Sigmoid colon (tissue), 4 donors: ENCODE measurements at regions not wholly inside any gene's neighbourhood (a gene's known extent, or its start where the extent isn't known, plus 50 kb on each side); places are given as distances from the start of the nearest gene placed in this dataset.

Experiments used
- EP300 ChIP-seq, 4 donors: sonication (generic); formaldehyde crosslinking; IDR thresholded peaks; one replicate each; pipeline ENCODE4 v1.6.1; 2017; ENCODE audit warnings: antibody characterized with exemption in 4 of 4
- POLR2A ChIP-seq, 2 donors: fragments of 450-650 bp; IDR thresholded peaks; one replicate each; pipeline ENCODE4 v1.6.1; 2016; ENCODE audit warnings: antibody characterized with exemption in 2 of 2, mild to moderate bottlenecking in 2 of 2, moderate library complexity in 2 of 2
- POLR2AphosphoS5 ChIP-seq, 4 donors: sonication (generic); formaldehyde crosslinking; IDR thresholded peaks; one replicate each; pipeline ENCODE4 v1.6.1; 2017; ENCODE audit warnings: antibody characterized with exemption in 4 of 4
- TF ChIP-seq, protein P1 (sequence below), 4 experiments: fragments of 450-650 bp in 3 of 4; fragments of 200-600 bp in 1 of 4; IDR thresholded peaks; one replicate each; pipeline ENCODE4 v1.5.1; 2016 to 2019; ENCODE audit warnings: antibody characterized with exemption in 4 of 4, mild to moderate bottlenecking in 3 of 4, moderate library complexity in 2 of 4

DNA sequence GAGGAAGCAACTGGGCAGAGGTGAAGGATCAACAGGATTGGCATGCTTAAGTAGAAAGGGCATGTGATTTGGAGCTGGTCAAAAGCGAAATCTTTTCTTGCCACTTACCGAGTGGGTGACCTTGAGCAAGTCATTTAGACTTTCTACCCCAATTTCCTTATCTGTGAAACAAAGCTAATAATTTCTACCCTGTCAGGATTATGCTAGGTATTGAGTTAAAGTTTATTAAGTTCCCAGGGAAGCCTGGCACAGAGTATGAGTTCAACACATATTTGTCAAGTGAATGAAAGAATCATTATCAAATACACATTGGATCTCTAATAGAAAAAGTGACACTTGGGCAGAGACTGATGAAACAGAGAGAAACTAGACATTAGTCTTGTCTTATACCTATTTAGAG, 66.4 kb upstream of the FRMD4B start:
- TF ChIP-seq POLR2AphosphoS5 (IDR thresholded peaks at IDR 0.05), result no peak
- TF ChIP-seq, protein P1, sequence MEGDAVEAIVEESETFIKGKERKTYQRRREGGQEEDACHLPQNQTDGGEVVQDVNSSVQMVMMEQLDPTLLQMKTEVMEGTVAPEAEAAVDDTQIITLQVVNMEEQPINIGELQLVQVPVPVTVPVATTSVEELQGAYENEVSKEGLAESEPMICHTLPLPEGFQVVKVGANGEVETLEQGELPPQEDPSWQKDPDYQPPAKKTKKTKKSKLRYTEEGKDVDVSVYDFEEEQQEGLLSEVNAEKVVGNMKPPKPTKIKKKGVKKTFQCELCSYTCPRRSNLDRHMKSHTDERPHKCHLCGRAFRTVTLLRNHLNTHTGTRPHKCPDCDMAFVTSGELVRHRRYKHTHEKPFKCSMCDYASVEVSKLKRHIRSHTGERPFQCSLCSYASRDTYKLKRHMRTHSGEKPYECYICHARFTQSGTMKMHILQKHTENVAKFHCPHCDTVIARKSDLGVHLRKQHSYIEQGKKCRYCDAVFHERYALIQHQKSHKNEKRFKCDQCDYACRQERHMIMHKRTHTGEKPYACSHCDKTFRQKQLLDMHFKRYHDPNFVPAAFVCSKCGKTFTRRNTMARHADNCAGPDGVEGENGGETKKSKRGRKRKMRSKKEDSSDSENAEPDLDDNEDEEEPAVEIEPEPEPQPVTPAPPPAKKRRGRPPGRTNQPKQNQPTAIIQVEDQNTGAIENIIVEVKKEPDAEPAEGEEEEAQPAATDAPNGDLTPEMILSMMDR (IDR thresholded peaks at IDR 0.05), result no peak
- no peak for TF ChIP-seq POLR2A (IDR thresholded peaks at IDR 0.05)
- no peak for TF ChIP-seq EP300 (IDR thresholded peaks at IDR 0.05)
